HG03139 (cell line): ENCODE measurements at regions not wholly inside any gene's neighbourhood (a gene's known extent, or its start where the extent isn't known, plus 50 kb on each side); places are given as distances from the start of the nearest gene placed in this dataset.
"Not testable (repeated sequence)": the region's sequence is repeated elsewhere in the genome, so short reads cannot be mapped to it uniquely, and the experiment has no call there.

Experiments
- ATAC-seq: cut with Tn5 transposase; IDR thresholded peaks from one replicate; pipeline ENCODE4 v1.9.1; 2021; ENCODE audit not compliant: unreplicated experiment

GRCh38 chr2:103365071-103365470, 603.2 kb downstream of the TMEM182 start:
- no peak for ATAC-seq

GRCh38 chr2:103367877-103368276, 606.0 kb downstream of the TMEM182 start:
- no peak for ATAC-seq

GRCh38 chr2:103383541-103383940, 621.7 kb downstream of the TMEM182 start:
- ATAC-seq = no peak

- no peak for ATAC-seq
These were observed 625.0 kb downstream of the TMEM182 start for GRCh38 chr2:103386872-103387271.

- no peak for ATAC-seq
These were observed 626.1 kb downstream of the TMEM182 start for GRCh38 chr2:103387888-103388287.

- no peak for ATAC-seq
These were observed 634.3 kb downstream of the TMEM182 start for GRCh38 chr2:103396152-103396551.

GRCh38 chr2:103401621-103402020, 639.8 kb downstream of the TMEM182 start:
- no peak for ATAC-seq

- no peak for ATAC-seq
These were observed 640.5 kb downstream of the TMEM182 start for GRCh38 chr2:103402336-103402735.

GRCh38 chr2:103402944-103403343, 641.1 kb downstream of the TMEM182 start:
- ATAC-seq = no peak

- not testable (repeated sequence) for ATAC-seq
These were observed 641.6 kb downstream of the TMEM182 start for GRCh38 chr2:103403388-103403787.

GRCh38 chr2:103410221-103410620, 648.4 kb downstream of the TMEM182 start:
- no peak for ATAC-seq

- ATAC-seq = no peak
These were observed 657.7 kb downstream of the TMEM182 start for GRCh38 chr2:103419506-103419905.

- ATAC-seq = no peak
These were observed 661.3 kb downstream of the TMEM182 start for GRCh38 chr2:103423100-103423499.

- no peak for ATAC-seq
These were observed 665.7 kb downstream of the TMEM182 start for GRCh38 chr2:103427567-103427966.

GRCh38 chr2:103430191-103430590, 668.4 kb downstream of the TMEM182 start:
- no peak for ATAC-seq

- no peak for ATAC-seq
These were observed 673.2 kb downstream of the TMEM182 start for GRCh38 chr2:103435010-103435409.

GRCh38 chr2:103437161-103437560, 675.3 kb downstream of the TMEM182 start:
- ATAC-seq = no peak

- no peak for ATAC-seq
These were observed 683.5 kb downstream of the TMEM182 start for GRCh38 chr2:103445347-103445746.

- ATAC-seq = no peak
These were observed 686.7 kb downstream of the TMEM182 start for GRCh38 chr2:103448495-103448894.

- ATAC-seq = no peak
These were observed 689.5 kb downstream of the TMEM182 start for GRCh38 chr2:103451283-103451682.

- ATAC-seq = no peak
These were observed 697.5 kb downstream of the TMEM182 start for GRCh38 chr2:103459283-103459682.

GRCh38 chr2:103462101-103462500, 700.3 kb downstream of the TMEM182 start:
- no peak for ATAC-seq

GRCh38 chr2:103462712-103463111, 700.9 kb downstream of the TMEM182 start:
- no peak for ATAC-seq

GRCh38 chr2:103464831-103465230, 703.0 kb downstream of the TMEM182 start:
- ATAC-seq = no peak
